HFF-Myc (cell line): ENCODE measurements at regions not wholly inside any gene's neighbourhood (a gene's known extent, or its start where the extent isn't known, plus 50 kb on each side); places are given as distances from the start of the nearest gene placed in this dataset.

Source experiments
- DNase-seq: peaks from one replicate; pipeline ENCODE4 v3.0.0-alpha.2; 2011; ENCODE audit warnings: low read depth; ENCODE audit errors: extremely low read depth
- H3K4me3 ChIP-seq: replicated peaks from 2 replicates; pipeline ENCODE4 v1.5.1; 2011; ENCODE audit warnings: low read depth, mild to moderate bottlenecking, control low read depth, low read length
- CTCF ChIP-seq: IDR thresholded peaks from 2 replicates; pipeline ENCODE4 v1.5.1; 2012; ENCODE audit warnings: mild to moderate bottlenecking, low read depth, low read length, control low read depth; ENCODE audit errors: missing control alignments

- H3K4me3 ChIP-seq: no peak overlapping the region
- DNase-seq: no peak
- TF ChIP-seq CTCF: no peak
These were observed 471.3 kb downstream of the PLA2G4A start for GRCh38 chr1:187300081-187300480.

GRCh38 chr1:187306710-187307415 is 478.1 kb downstream of the PLA2G4A start:
- no peak overlapping the region for H3K4me3 ChIP-seq
- DNase-seq: no peak
- TF ChIP-seq CTCF: no peak

- no peak for TF ChIP-seq CTCF
- DNase-seq: no peak
- H3K4me3 ChIP-seq: no peak overlapping the region
These were observed 481.4 kb downstream of the PLA2G4A start for GRCh38 chr1:187310038-187310631.

- no peak for TF ChIP-seq CTCF
- no peak for DNase-seq
These were observed 484.4 kb downstream of the PLA2G4A start for GRCh38 chr1:187313115-187313514.

GRCh38 chr1:187326557-187326956 is 497.8 kb downstream of the PLA2G4A start:
- no peak for TF ChIP-seq CTCF
- DNase-seq: no peak
- H3K4me3 ChIP-seq: no peak overlapping the region

More at GRCh38 chr1:187313115-187313514, 484.4 kb downstream of the PLA2G4A start:
- no peak overlapping the region for H3K4me3 ChIP-seq

- no peak for TF ChIP-seq CTCF
- DNase-seq: no peak
- no peak overlapping the region for H3K4me3 ChIP-seq
These were observed 507.9 kb downstream of the PLA2G4A start for GRCh38 chr1:187336441-187337168.
